Jurkat, Clone E6-1 (cell line): ENCODE measurements at regions not wholly inside any gene's neighbourhood (a gene's known extent, or its start where the extent isn't known, plus 50 kb on each side); places are given as distances from the start of the nearest gene placed in this dataset.

Experiments used
- DNase-seq: peaks from one replicate; pipeline ENCODE4 v3.0.0-alpha.2; 2011; ENCODE audit warnings: low read depth, low spot score
- H3K4me3 ChIP-seq: 2 replicates; pipeline ENCODE4 v1.5.1; 2011; ENCODE audit warnings: mild to moderate bottlenecking, low read length, control low read depth, moderate library complexity

GRCh38 chr6:140317950-140318349 is 943.5 kb upstream of the CITED2 start:
- H3K4me3 ChIP-seq = no peak overlapping the region
- DNase-seq = no peak

- no peak for DNase-seq
Measured at GRCh38 chr6:140316966-140317365, 942.5 kb upstream of the CITED2 start.

GRCh38 chr6:140314682-140315081 is 940.2 kb upstream of the CITED2 start:
- H3K4me3 ChIP-seq = no peak overlapping the region
- DNase-seq = no peak

More at GRCh38 chr6:140316966-140317365, 942.5 kb upstream of the CITED2 start:
- H3K4me3 ChIP-seq = no peak overlapping the region

GRCh38 chr6:140311146-140311545 is 936.7 kb upstream of the CITED2 start:
- no peak overlapping the region for H3K4me3 ChIP-seq
- DNase-seq = no peak

GRCh38 chr6:140303218-140303949 is 928.9 kb upstream of the CITED2 start:
- DNase-seq = no peak
- no peak overlapping the region for H3K4me3 ChIP-seq

- H3K4me3 ChIP-seq = no peak overlapping the region
- no peak for DNase-seq
Measured at GRCh38 chr6:140300331-140300730, 925.9 kb upstream of the CITED2 start.

GRCh38 chr6:140289186-140289585 is 914.7 kb upstream of the CITED2 start:
- no peak for DNase-seq
- H3K4me3 ChIP-seq = no peak overlapping the region

GRCh38 chr6:140285998-140286690 is 911.7 kb upstream of the CITED2 start:
- H3K4me3 ChIP-seq = no peak overlapping the region
- DNase-seq = no peak

GRCh38 chr6:140285471-140285870 is 911.0 kb upstream of the CITED2 start:
- no peak for DNase-seq
- H3K4me3 ChIP-seq = no peak overlapping the region

- H3K4me3 ChIP-seq = no peak overlapping the region
- DNase-seq = no peak
Measured at GRCh38 chr6:140284871-140285270, 910.4 kb upstream of the CITED2 start.

- no peak for DNase-seq
- no peak overlapping the region for H3K4me3 ChIP-seq
Measured at GRCh38 chr6:140283197-140283596, 908.7 kb upstream of the CITED2 start.

GRCh38 chr6:140281767-140282166 is 907.3 kb upstream of the CITED2 start:
- DNase-seq = no peak

GRCh38 chr6:140281236-140281635 is 906.8 kb upstream of the CITED2 start:
- no peak overlapping the region for H3K4me3 ChIP-seq
- no peak for DNase-seq

More at GRCh38 chr6:140281767-140282166, 907.3 kb upstream of the CITED2 start:
- H3K4me3 ChIP-seq = no peak overlapping the region

- no peak for DNase-seq
- no peak overlapping the region for H3K4me3 ChIP-seq
Measured at GRCh38 chr6:140276719-140277118, 902.3 kb upstream of the CITED2 start.

- H3K4me3 ChIP-seq = no peak overlapping the region
- no peak for DNase-seq
Measured at GRCh38 chr6:140276133-140276532, 901.7 kb upstream of the CITED2 start.

- H3K4me3 ChIP-seq = no peak overlapping the region
- no peak for DNase-seq
Measured at GRCh38 chr6:140275725-140276124, 901.3 kb upstream of the CITED2 start.

- DNase-seq = no peak
- no peak overlapping the region for H3K4me3 ChIP-seq
Measured at GRCh38 chr6:140274548-140274947, 900.1 kb upstream of the CITED2 start.

GRCh38 chr6:140271759-140272377 is 897.4 kb upstream of the CITED2 start:
- no peak overlapping the region for H3K4me3 ChIP-seq
- no peak for DNase-seq

- H3K4me3 ChIP-seq = no peak overlapping the region
- no peak for DNase-seq
Measured at GRCh38 chr6:140269591-140270165, 895.2 kb upstream of the CITED2 start.

- DNase-seq = no peak
- H3K4me3 ChIP-seq = no peak overlapping the region
Measured at GRCh38 chr6:140264431-140264830, 890.0 kb upstream of the CITED2 start.
